ENCODE measurements at regions not wholly inside any gene's neighbourhood (a gene's known extent, or its start where the extent isn't known, plus 50 kb on each side); places are given as distances from the start of the nearest gene placed in this dataset.
"Not testable (repeated sequence)": the region's sequence is repeated elsewhere in the genome, so short reads cannot be mapped to it uniquely, and the experiment has no call there.

GRCh38 chr6:71733970-71734899, 152.1 kb upstream of the RIMS1 start:
- H3K36me3 ChIP-seq (ENCODE audit: insufficient read depth, low read depth, low read length) = no peaks in the 10 kb centered on the region
- H3K9ac ChIP-seq (ENCODE audit: low read depth, low read length) = no peak overlapping the region
- H3K9me3 ChIP-seq (ENCODE audit: insufficient read depth, low read depth, low read length) = no peaks in the 10 kb centered on the region
- no peak overlapping the region for H3K27ac ChIP-seq (ENCODE audit: low read length)
- H3K4me3 ChIP-seq (ENCODE audit: low read length) = no peak overlapping the region
- no peaks in the 10 kb centered on the region for H3K4me1 ChIP-seq (ENCODE audit: insufficient read depth, low read length)
- no peaks in the 10 kb centered on the region for H3K27me3 ChIP-seq (ENCODE audit: insufficient read depth, low read length)

DNA sequence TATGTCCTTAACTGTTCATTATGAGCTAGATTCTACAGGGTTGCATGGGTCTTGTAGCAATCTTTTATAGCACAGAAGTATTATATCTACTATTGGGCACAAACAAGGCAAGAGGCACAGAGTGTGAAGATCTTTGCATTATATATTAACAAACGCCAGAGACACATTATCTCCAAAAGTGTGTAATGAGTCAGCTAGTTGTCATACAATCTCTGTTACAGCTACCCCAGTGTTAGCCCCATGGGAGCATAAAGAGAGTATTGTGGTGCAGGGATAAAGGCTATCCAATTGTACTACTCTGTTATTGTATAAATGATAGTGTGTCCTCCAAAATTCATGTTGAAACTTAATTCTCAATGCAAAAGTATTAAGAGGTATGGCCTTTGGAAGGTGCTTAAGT, 148.4 kb upstream of the RIMS1 start:
- no peaks in the 10 kb centered on the region for H3K27me3 ChIP-seq (ENCODE audit: insufficient read depth, low read length)
- H3K36me3 ChIP-seq (ENCODE audit: insufficient read depth, low read depth, low read length) = no peaks in the 10 kb centered on the region
- H3K4me1 ChIP-seq (ENCODE audit: insufficient read depth, low read length) = no peaks in the 10 kb centered on the region
- no peaks in the 10 kb centered on the region for H3K9me3 ChIP-seq (ENCODE audit: insufficient read depth, low read depth, low read length)
- no peak overlapping the region for H3K4me3 ChIP-seq (ENCODE audit: low read length)
- no peak overlapping the region for H3K9ac ChIP-seq (ENCODE audit: low read depth, low read length)
- H3K27ac ChIP-seq (ENCODE audit: low read length) = no peak overlapping the region

DNA sequence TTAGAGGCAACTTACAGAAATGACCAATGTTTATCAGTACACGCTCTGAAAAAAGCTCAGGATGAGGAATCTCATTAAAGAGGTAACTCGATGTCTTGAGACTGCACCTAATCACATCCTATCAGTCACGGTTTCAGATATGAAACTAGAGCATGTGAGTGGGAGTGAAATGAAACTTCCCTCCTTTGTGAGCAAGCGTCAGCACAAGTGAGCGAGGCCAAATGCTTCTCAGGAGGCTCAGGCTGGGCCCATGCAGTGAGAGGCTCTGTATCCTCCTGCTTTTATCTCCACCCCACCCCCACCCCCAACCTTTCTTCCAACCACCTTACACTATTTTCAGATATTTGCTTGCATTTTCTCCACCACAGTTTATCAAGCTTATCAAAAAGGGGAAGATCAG, 140.8 kb upstream of the RIMS1 start:
- Histone ChIP-seq H3K9ac (ENCODE audit: low read depth, low read length) (no peak overlapping the region), H3K27me3 (ENCODE audit: insufficient read depth, low read length) (no peaks in the 10 kb centered on the region), H3K27ac (ENCODE audit: low read length) (no peak overlapping the region), H3K9me3 (ENCODE audit: insufficient read depth, low read depth, low read length) (no peaks in the 10 kb centered on the region), H3K36me3 (ENCODE audit: insufficient read depth, low read depth, low read length) (no peaks in the 10 kb centered on the region), H3K4me1 (ENCODE audit: insufficient read depth, low read length) (0 out of 2 replicates have a peak, but pooled peaks cover 6% of the 10 kb centered on the region), H3K4me3 (ENCODE audit: low read length) (no peak overlapping the region)

GRCh38 chr6:71766146-71766760, 120.1 kb upstream of the RIMS1 start:
- Histone ChIP-seq H3K4me1 (ENCODE audit: insufficient read depth, low read length) (no peaks in the 10 kb centered on the region), H3K9ac (ENCODE audit: low read depth, low read length) (no peak overlapping the region), H3K4me3 (ENCODE audit: low read length) (no peak overlapping the region), H3K9me3 (ENCODE audit: insufficient read depth, low read depth, low read length) (no peaks in the 10 kb centered on the region), H3K27ac (ENCODE audit: low read length) (no peak overlapping the region), H3K27me3 (ENCODE audit: insufficient read depth, low read length) (no peaks in the 10 kb centered on the region), H3K36me3 (ENCODE audit: insufficient read depth, low read depth, low read length) (no peaks in the 10 kb centered on the region)

- H3K36me3 ChIP-seq (ENCODE audit: insufficient read depth, low read depth, low read length) = no peaks in the 10 kb centered on the region
- no peaks in the 10 kb centered on the region for H3K4me1 ChIP-seq (ENCODE audit: insufficient read depth, low read length)
- H3K27me3 ChIP-seq (ENCODE audit: insufficient read depth, low read length) = no peaks in the 10 kb centered on the region
- no peak overlapping the region for H3K27ac ChIP-seq (ENCODE audit: low read length)
- H3K9ac ChIP-seq (ENCODE audit: low read depth, low read length) = no peak overlapping the region
- no peak overlapping the region for H3K4me3 ChIP-seq (ENCODE audit: low read length)
- H3K9me3 ChIP-seq (ENCODE audit: insufficient read depth, low read depth, low read length) = no peaks in the 10 kb centered on the region
Measured at GRCh38 chr6:71766796-71767195, 119.6 kb upstream of the RIMS1 start.

- H3K4me1 ChIP-seq (ENCODE audit: insufficient read depth, low read length) = no peaks in the 10 kb centered on the region
- H3K4me3 ChIP-seq (ENCODE audit: low read length) = no peak overlapping the region
- H3K9me3 ChIP-seq (ENCODE audit: insufficient read depth, low read depth, low read length) = no peaks in the 10 kb centered on the region
- H3K36me3 ChIP-seq (ENCODE audit: insufficient read depth, low read depth, low read length) = no peaks in the 10 kb centered on the region
- no peaks in the 10 kb centered on the region for H3K27me3 ChIP-seq (ENCODE audit: insufficient read depth, low read length)
- H3K27ac ChIP-seq (ENCODE audit: low read length) = no peak overlapping the region
- H3K9ac ChIP-seq (ENCODE audit: low read depth, low read length) = no peak overlapping the region
Measured at GRCh38 chr6:71768356-71768755, 118.0 kb upstream of the RIMS1 start.

- Histone ChIP-seq H3K27me3 (ENCODE audit: insufficient read depth, low read length) (no peaks in the 10 kb centered on the region), H3K9ac (ENCODE audit: low read depth, low read length) (no peak overlapping the region)
Measured at GRCh38 chr6:71808865-71809264, 77.5 kb upstream of the RIMS1 start.

GRCh38 chr6:71810880-71811279, 75.5 kb upstream of the RIMS1 start:
- Histone ChIP-seq H3K4me1 (ENCODE audit: insufficient read depth, low read length) (no peaks in the 10 kb centered on the region), H3K27me3 (ENCODE audit: insufficient read depth, low read length) (no peaks in the 10 kb centered on the region), H3K36me3 (ENCODE audit: insufficient read depth, low read depth, low read length) (no peaks in the 10 kb centered on the region), H3K4me3 (ENCODE audit: low read length) (no peak overlapping the region), H3K9me3 (ENCODE audit: insufficient read depth, low read depth, low read length) (peaks cover 19% of the 10 kb centered on the region), H3K9ac (ENCODE audit: low read depth, low read length) (no peak overlapping the region), H3K27ac (ENCODE audit: low read length) (no peak overlapping the region)

More at GRCh38 chr6:71808865-71809264, 77.5 kb upstream of the RIMS1 start:
- Histone ChIP-seq H3K27ac (ENCODE audit: low read length) (no peak overlapping the region), H3K36me3 (ENCODE audit: insufficient read depth, low read depth, low read length) (no peaks in the 10 kb centered on the region), H3K4me1 (ENCODE audit: insufficient read depth, low read length) (no peaks in the 10 kb centered on the region), H3K9me3 (ENCODE audit: insufficient read depth, low read depth, low read length) (peaks cover 19% of the 10 kb centered on the region), H3K4me3 (ENCODE audit: low read length) (no peak overlapping the region)

GRCh38 chr6:71822625-71823024, 63.7 kb upstream of the RIMS1 start:
- Histone ChIP-seq H3K36me3 (ENCODE audit: insufficient read depth, low read depth, low read length) (no peaks in the 10 kb centered on the region), H3K9ac (ENCODE audit: low read depth, low read length) (no peak overlapping the region), H3K27me3 (ENCODE audit: insufficient read depth, low read length) (no peaks in the 10 kb centered on the region), H3K9me3 (ENCODE audit: insufficient read depth, low read depth, low read length) (no peaks in the 10 kb centered on the region; the same call in 1 of the 2 replicates), H3K27ac (ENCODE audit: low read length) (no peak overlapping the region), H3K4me3 (ENCODE audit: low read length) (no peak overlapping the region), H3K4me1 (ENCODE audit: insufficient read depth, low read length) (no peaks in the 10 kb centered on the region)

- H3K9ac ChIP-seq (ENCODE audit: low read depth, low read length); H3K36me3 ChIP-seq (ENCODE audit: insufficient read depth, low read depth, low read length); H3K27ac ChIP-seq (ENCODE audit: low read length): not testable (repeated sequence)
Measured at GRCh38 chr6:71832110-71832764, 54.1 kb upstream of the RIMS1 start.

More at GRCh38 chr6:71832110-71832764, 54.1 kb upstream of the RIMS1 start:
- peaks cover 12% of the 10 kb centered on the region for H3K9me3 ChIP-seq (ENCODE audit: insufficient read depth, low read depth, low read length)
- H3K4me1 ChIP-seq (ENCODE audit: insufficient read depth, low read length); H3K27me3 ChIP-seq (ENCODE audit: insufficient read depth, low read length); H3K4me3 ChIP-seq (ENCODE audit: low read length): not testable (repeated sequence)
